IMR-90 (cell line): ENCODE measurements at regions not wholly inside any gene's neighbourhood (a gene's known extent, or its start where the extent isn't known, plus 50 kb on each side); places are given as distances from the start of the nearest gene placed in this dataset.

ENCODE experiments used
- ATAC-seq: fragments of 200-7000 bp; cut with Tn5 transposase; 2 replicates; pipeline ENCODE4 v1.9.1; 2020; ENCODE audit warnings: low read depth, mild to moderate bottlenecking, moderate library complexity
- BruUV-seq: library from RNA; stranded (reverse); fragments of 400-500 nt; replicated peaks from 2 replicates; lab custom pipeline; 2021; lab: Mats Ljungman, UMichigan
- CTCF ChIA-PET: fragments of 300-600 bp; formaldehyde crosslinking; extraction: SDS; loops from one replicate; lab custom pipeline; 2021; ENCODE audit warnings: antibody characterized with exemption; lab: Yijun Ruan, JAX
- POLR2A ChIA-PET: fragments of 300-600 bp; sonication (Branson Sonifier 250); formaldehyde crosslinking; loops from one replicate; lab custom pipeline; 2022; ENCODE audit warnings: antibody characterized with exemption; ENCODE audit not compliant: unreplicated experiment; lab: Charles Lee
- DNase-seq: peaks from one replicate; pipeline ENCODE4 v3.0.0; 2013
- H2AFZ ChIP-seq: replicated peaks from 2 replicates; pipeline ENCODE3; 2013; ENCODE audit warnings: low read length, mild to moderate bottlenecking; ENCODE audit not compliant: poor library complexity
- H2AK5ac ChIP-seq: 2 replicates; pipeline ENCODE4 v1.6.1; 2013; ENCODE audit warnings: low read depth, low read length, inconsistent platforms
- H2AK9ac ChIP-seq: replicated peaks from 2 replicates; pipeline ENCODE3; 2013; ENCODE audit warnings: mild to moderate bottlenecking, low read depth, low read length, moderate library complexity; ENCODE audit not compliant: poor library complexity
- H2BK120ac ChIP-seq: 2 replicates; pipeline ENCODE4 v1.6.1; 2013; ENCODE audit warnings: low read depth, low read length, inconsistent platforms
- H2BK15ac ChIP-seq: 3 replicates; pipeline ENCODE4 v1.6.1; 2013; ENCODE audit warnings: low read depth, low read length, inconsistent platforms
- H2BK20ac ChIP-seq: 2 replicates; pipeline ENCODE4 v1.6.1; 2013; ENCODE audit warnings: low read depth, mild to moderate bottlenecking, inconsistent platforms, low read length, moderate library complexity
- H2BK5ac ChIP-seq: 2 replicates; pipeline ENCODE4 v1.6.1; 2013; ENCODE audit warnings: mild to moderate bottlenecking, low read depth, low read length, inconsistent platforms; ENCODE audit not compliant: poor library complexity, severe bottlenecking
- H3K14ac ChIP-seq: replicated peaks from 2 replicates; pipeline ENCODE4 v1.6.1; 2013; ENCODE audit warnings: low read depth, low read length, inconsistent platforms
- H3K18ac ChIP-seq: 2 replicates; pipeline ENCODE4 v1.6.1; 2013; ENCODE audit warnings: low read depth, low read length, control low read depth
- H3K23ac ChIP-seq: 2 replicates; pipeline ENCODE4 v1.6.1; 2013; ENCODE audit warnings: low read depth, low read length, inconsistent platforms
- H3K27ac ChIP-seq: 2 replicates; pipeline ENCODE4 v1.5.1; 2013; ENCODE audit warnings: mild to moderate bottlenecking, control low read depth, low read length; ENCODE audit not compliant: insufficient read depth
- H3K27me3 ChIP-seq: 2 replicates; pipeline ENCODE4 v1.6.1; 2013; ENCODE audit warnings: low read length; ENCODE audit not compliant: control insufficient read depth, insufficient read depth
- H3K36me3 ChIP-seq: 2 replicates; pipeline ENCODE4 v1.6.1; 2013; ENCODE audit warnings: low read length, mixed read lengths; ENCODE audit not compliant: control insufficient read depth, insufficient read depth
- H3K4ac ChIP-seq: 2 replicates; pipeline ENCODE4 v1.6.1; 2013; ENCODE audit warnings: low read depth, low read length, inconsistent platforms
- H3K4me1 ChIP-seq: 2 replicates; pipeline ENCODE4 v1.6.1; 2013; ENCODE audit warnings: low read length, mixed read lengths; ENCODE audit not compliant: control insufficient read depth, insufficient read depth
- H3K4me2 ChIP-seq: 2 replicates; pipeline ENCODE4 v1.6.1; 2013; ENCODE audit warnings: low read depth, mild to moderate bottlenecking, control low read depth, low read length, moderate library complexity
- H3K4me3 ChIP-seq: 2 replicates; pipeline ENCODE4 v1.5.1; 2013; ENCODE audit warnings: low read depth, mild to moderate bottlenecking, control low read depth, low read length, moderate library complexity; ENCODE audit not compliant: insufficient read depth
- H3K56ac ChIP-seq: 2 replicates; pipeline ENCODE4 v1.6.1; 2013; ENCODE audit warnings: low read length, inconsistent platforms; ENCODE audit not compliant: insufficient read depth; ENCODE audit errors: extremely low read depth
- H3K79me1 ChIP-seq, 2 experiments: 2 replicates each; pipeline ENCODE4 v1.6.1; 2013; ENCODE audit warnings: low read length in 2 of 2, inconsistent platforms in 1 of 2, low read depth in 1 of 2
- H3K9ac ChIP-seq: 2 replicates; pipeline ENCODE4 v1.6.1; 2013; ENCODE audit warnings: low read depth, low read length, control low read depth
- H3K9me1 ChIP-seq: 2 replicates; pipeline ENCODE4 v1.6.1; 2013; ENCODE audit warnings: low read length, inconsistent platforms; ENCODE audit not compliant: insufficient read depth
- H3K9me3 ChIP-seq: 2 replicates; pipeline ENCODE4 v1.6.1; 2013; ENCODE audit warnings: low read length; ENCODE audit not compliant: control insufficient read depth, insufficient read depth
- H4K20me1 ChIP-seq: 2 replicates; pipeline ENCODE4 v1.6.1; 2013; ENCODE audit warnings: low read length, inconsistent platforms; ENCODE audit not compliant: insufficient read depth
- H4K5ac ChIP-seq: 2 replicates; pipeline ENCODE4 v1.6.1; 2013; ENCODE audit warnings: mild to moderate bottlenecking, low read depth, low read length, control low read depth
- H4K8ac ChIP-seq, 2 experiments: 2 replicates each; pipeline ENCODE4 v1.6.1; 2013; ENCODE audit warnings: low read depth in 2 of 2, low read length in 2 of 2, control low read depth in 1 of 2, inconsistent platforms in 1 of 2
- H4K91ac ChIP-seq: 2 replicates; pipeline ENCODE4 v1.6.1; 2013; ENCODE audit warnings: low read depth, low read length, inconsistent platforms; ENCODE audit not compliant: insufficient read depth
- BHLHE40 ChIP-seq: fragments of 150-350 bp; IDR thresholded peaks from 2 replicates; pipeline ENCODE4 v1.6.1; 2016; ENCODE audit warnings: mild to moderate bottlenecking, low read depth, low read length
- CEBPB ChIP-seq: IDR thresholded peaks from 2 replicates; pipeline ENCODE4 v1.6.1; 2012; ENCODE audit warnings: low read depth, low read length, improper control_type of control experiment
- CHD1 ChIP-seq: IDR thresholded peaks from 2 replicates; pipeline ENCODE4 v1.6.1; 2012; ENCODE audit warnings: low read depth, low read length, improper control_type of control experiment
- ELK1 ChIP-seq: fragments of 150-350 bp; IDR thresholded peaks from 2 replicates; pipeline ENCODE4 v1.6.1; 2016; ENCODE audit warnings: low read depth, mild to moderate bottlenecking, low read length, moderate library complexity, borderline replicate concordance
- FOS ChIP-seq: fragments of 150-350 bp; IDR thresholded peaks from 2 replicates; pipeline ENCODE4 v1.6.1; 2016; ENCODE audit warnings: low read depth, low read length
- MAFK ChIP-seq: IDR thresholded peaks from 2 replicates; pipeline ENCODE4 v1.6.1; 2012; ENCODE audit warnings: low read depth, low read length, improper control_type of control experiment
- MXI1 ChIP-seq: IDR thresholded peaks from 2 replicates; pipeline ENCODE4 v1.6.1; 2012; ENCODE audit warnings: low read depth, mild to moderate bottlenecking, low read length, moderate library complexity, borderline replicate concordance
- NFE2L2 ChIP-seq: fragments of 150-350 bp; IDR thresholded peaks from 2 replicates; pipeline ENCODE4 v1.6.1; 2016; ENCODE audit warnings: low read depth, mild to moderate bottlenecking, low read length
- POLR2A ChIP-seq: IDR thresholded peaks from 2 replicates; pipeline ENCODE4 v1.6.1; 2012; ENCODE audit warnings: mild to moderate bottlenecking, low read depth, low read length
- USF2 ChIP-seq: fragments of 150-350 bp; IDR thresholded peaks from 2 replicates; pipeline ENCODE4 v1.6.1; 2017; ENCODE audit warnings: mild to moderate bottlenecking, antibody characterized with exemption, low read length, low read depth
- WGBS, 2 experiments: methylation state at CpG; one replicate each; pipeline versions ENCODE4 v1.1.5 to v1.1.7; 2013; ENCODE audit warnings: missing lambda C conversion rate in 2 of 2; ENCODE audit not compliant: insufficient read length in 1 of 2; ENCODE audit errors: extremely low coverage in 2 of 2; 5-methylcytosine and 5-hydroxymethylcytosine counted together
- dilution Hi-C: fragments of 300-500 bp; cut with HindIII; formaldehyde crosslinking; loops from one replicate; pipeline ENCODE4 v1.14.3; 2018; ENCODE audit warnings: low sequenced_read_pairs; ENCODE audit not compliant: unreplicated experiment
- in situ Hi-C: fragments of 300-500 bp; cut with MboI; formaldehyde crosslinking; loops from 3 replicates; pipeline ENCODE4 v1.14.3; 2019; ENCODE audit warnings: low sequenced_read_pairs, inconsistent platforms, mixed read lengths
- intact Hi-C: fragments of 100-400 bp; cut with micrococcal nuclease; formaldehyde crosslinking; loops from 2 replicates; pipeline ENCODE4 v1.10.0; 2022

GRCh38 chr12:89906824-89907223 is 198.2 kb upstream of the ATP2B1 start:
- Histone ChIP-seq H3K9me3 (no peaks in the 10 kb centered on the region; the same call in 1 of the 2 replicates), H2BK15ac (no peak overlapping the region), H3K4me3 (no peak overlapping the region), H3K4me2 (no peak overlapping the region), H3K14ac (no peak overlapping the region), H4K5ac (no peak overlapping the region), H2AK9ac (no peak overlapping the region), H3K4ac (no peak overlapping the region), H2BK120ac (no peak overlapping the region), H2AK5ac (no peak overlapping the region), H4K91ac (no peak overlapping the region), H3K23ac (no peak overlapping the region), H3K9me1 (no peaks in the 10 kb centered on the region), H3K79me1 (no peaks in the 10 kb centered on the region), H3K4me1 (no peaks in the 10 kb centered on the region), H3K36me3 (no peaks in the 10 kb centered on the region), H3K18ac (no peak overlapping the region), H3K27me3 (no peaks in the 10 kb centered on the region), H3K27ac (no peak overlapping the region), H2AFZ (no peak overlapping the region), H2BK20ac (no peak overlapping the region), H4K8ac (no peak overlapping the region), H4K20me1 (no peaks in the 10 kb centered on the region), H3K56ac (no peak overlapping the region), H3K9ac (no peak overlapping the region), H2BK5ac (no peak overlapping the region)
- dilution Hi-C loops (no loop called here), in situ Hi-C loops (no loop called here), intact Hi-C loops (no loop called here)
- ChIA-PET POLR2A (no interaction called here), CTCF (interaction anchor here (0.6 kb wide), 1 partner anchor 73 kb away, joined by 3 read pairs; no protein-coding TSS in a partner anchor)
- no CpG with 5 or more reads among the region's 4 CpGs for WGBS, 2 experiments
- no TSS peak for BruUV-seq
- TF ChIP-seq CHD1 = no peak
- TF ChIP-seq BHLHE40 = no peak
- TF ChIP-seq FOS = no peak
- TF ChIP-seq NFE2L2 = no peak
- no peak for TF ChIP-seq CEBPB
- TF ChIP-seq USF2 = no peak
- no peak for TF ChIP-seq ELK1
- TF ChIP-seq MAFK = no peak
- TF ChIP-seq POLR2A = no peak
- no peak for TF ChIP-seq MXI1
- DNase-seq (no peak), ATAC-seq (no peak)
